Panc1 (cell line): ENCODE measurements at regions not wholly inside any gene's neighbourhood (a gene's known extent, or its start where the extent isn't known, plus 50 kb on each side); places are given as distances from the start of the nearest gene placed in this dataset.

Experiments used
- ATAC-seq: fragments of 200-7000 bp; cut with Tn5 transposase; 2 replicates; pipeline ENCODE4 v1.9.1; 2020; ENCODE audit warnings: mild to moderate bottlenecking, moderate library complexity
- BruUV-seq: library from RNA; stranded (reverse); fragments of 400-500 nt; replicated peaks from 2 replicates; lab custom pipeline; 2021; lab: Mats Ljungman, UMichigan
- CTCF ChIA-PET: fragments of 300-600 bp; sonication (Branson Sonifier 250); formaldehyde crosslinking; loops from one replicate; lab custom pipeline; 2022; ENCODE audit warnings: antibody characterized with exemption; lab: Charles Lee
- POLR2A ChIA-PET: fragments of 300-600 bp; sonication (Branson Sonifier 250); formaldehyde crosslinking; loops from one replicate; lab custom pipeline; 2022; ENCODE audit warnings: antibody characterized with exemption; lab: Charles Lee
- DNase-seq: peaks from one replicate; pipeline ENCODE4 v3.0.0-alpha.2; 2010; ENCODE audit warnings: low read depth, low spot score
- H3K27ac ChIP-seq: 2 replicates; pipeline ENCODE4 v1.5.1; 2011; ENCODE audit warnings: mild to moderate bottlenecking, low read length, inconsistent platforms
- H3K27me3 ChIP-seq: fragments of 200-500 bp; sonication (Bioruptor generic); 2 replicates; pipeline ENCODE4 v1.6.0; 2014; ENCODE audit warnings: low read length, inconsistent platforms; ENCODE audit not compliant: control insufficient read depth, insufficient read depth
- H3K36me3 ChIP-seq: fragments of 200-500 bp; sonication (Bioruptor generic); 2 replicates; pipeline ENCODE4 v1.5.1; 2014; ENCODE audit warnings: inconsistent platforms, mild to moderate bottlenecking, low read length, moderate library complexity; ENCODE audit not compliant: control insufficient read depth, insufficient read depth
- H3K4me1 ChIP-seq: 2 replicates; pipeline ENCODE4 v1.5.1; 2011; ENCODE audit warnings: inconsistent platforms, mild to moderate bottlenecking, low read length, moderate library complexity; ENCODE audit not compliant: control insufficient read depth, insufficient read depth
- H3K4me3 ChIP-seq, 2 experiments: 2 replicates each; pipeline ENCODE4 v1.5.1; 2011 to 2012; ENCODE audit warnings: low read depth in 2 of 2, low read length in 2 of 2, mild to moderate bottlenecking in 2 of 2, inconsistent platforms in 1 of 2, moderate library complexity in 1 of 2
- H3K9me3 ChIP-seq: fragments of 200-500 bp; sonication (Bioruptor generic); 2 replicates; pipeline ENCODE4 v1.5.1; 2014; ENCODE audit warnings: low read depth, mild to moderate bottlenecking, inconsistent platforms, low read length, moderate library complexity; ENCODE audit not compliant: control insufficient read depth, insufficient read depth
- CTCF ChIP-seq: fragments of 450-650 bp; IDR thresholded peaks from 2 replicates; pipeline ENCODE4 v1.5.1; 2017; ENCODE audit warnings: mild to moderate bottlenecking
- POLR2AphosphoS5 ChIP-seq: IDR thresholded peaks from 2 replicates; pipeline ENCODE4 v1.6.1; 2012; ENCODE audit warnings: mild to moderate bottlenecking, low read depth, low read length, moderate library complexity
- REST ChIP-seq, 2 experiments: IDR thresholded peaks; 2 replicates each; pipeline ENCODE4 v1.6.1; 2011 to 2012; ENCODE audit warnings: low read depth in 2 of 2, control low read depth in 1 of 2, low read length in 1 of 2, mild to moderate bottlenecking in 1 of 2, moderate library complexity in 1 of 2; ENCODE audit not compliant: insufficient read depth in 1 of 2
- SIN3A ChIP-seq: IDR thresholded peaks from 2 replicates; pipeline ENCODE4 v1.6.1; 2012; ENCODE audit warnings: low read depth, mild to moderate bottlenecking, low read length, moderate library complexity, borderline replicate concordance; ENCODE audit not compliant: insufficient read depth
- TCF7L2 ChIP-seq: IDR thresholded peaks from 2 replicates; pipeline ENCODE4 v1.6.1; 2011; ENCODE audit warnings: mild to moderate bottlenecking, low read depth, low read length, inconsistent platforms
- in situ Hi-C: cut with HindIII; loops from 2 replicates; pipeline ENCODE4 v1.10.0; 2016; ENCODE audit warnings: low sequenced_read_pairs, low pct_unique_long_range_greater_than_20kb
- intact Hi-C: fragments of 100-400 bp; cut with micrococcal nuclease; formaldehyde crosslinking; loops from one replicate; pipeline ENCODE4 v1.10.0; 2022; ENCODE audit not compliant: unreplicated experiment

- no peaks in the 10 kb centered on the region for H3K9me3 ChIP-seq
- no peak overlapping the region for H3K4me3 ChIP-seq
- ATAC-seq (no peak), DNase-seq (no peak)
- in situ Hi-C loops (no loop called here), intact Hi-C loops (no loop called here)
- ChIA-PET POLR2A (no interaction called here), CTCF (no interaction called here)
- H3K27me3 ChIP-seq: no peaks in the 10 kb centered on the region
- H3K4me1 ChIP-seq: no peaks in the 10 kb centered on the region
- no peaks in the 10 kb centered on the region for H3K36me3 ChIP-seq
- no peak for TF ChIP-seq SIN3A
- no peak for TF ChIP-seq POLR2AphosphoS5
- TF ChIP-seq CTCF: no peak
- H3K27ac ChIP-seq: no peak overlapping the region
- BruUV-seq: no TSS peak
Observed at GRCh38 chr5:164220522-164220921, 715.1 kb downstream of the MAT2B start.

GRCh38 chr5:164224236-164224635 is 718.8 kb downstream of the MAT2B start:
- Histone ChIP-seq H3K4me3 (no peak overlapping the region), H3K27ac (no peak overlapping the region), H3K4me1 (no peaks in the 10 kb centered on the region), H3K36me3 (no peaks in the 10 kb centered on the region), H3K27me3 (no peaks in the 10 kb centered on the region), H3K9me3 (peaks cover 3% of the 10 kb centered on the region; the same call in 1 of the 2 replicates)
- intact Hi-C loops (no loop called here), in situ Hi-C loops (no loop called here)
- ChIA-PET POLR2A (no interaction called here), CTCF (no interaction called here)
- no TSS peak for BruUV-seq
- no peak for DNase-seq
- TF ChIP-seq CTCF (no peak), TCF7L2 (no peak), SIN3A (no peak), POLR2AphosphoS5 (no peak), REST (IDR thresholded peaks at IDR 0.05; ENCODE audit: insufficient read depth in 1 of 2, low read depth in 2 of 2, low read length in 1 of 2) (no peak)
- no peak for ATAC-seq
